Ishikawa (cell line): ENCODE measurements at regions not wholly inside any gene's neighbourhood (a gene's known extent, or its start where the extent isn't known, plus 50 kb on each side); places are given as distances from the start of the nearest gene placed in this dataset.

Source experiments
- CEBPB ChIP-seq: IDR thresholded peaks from 2 replicates; pipeline ENCODE4 v1.6.1; 2012
- CREB1 ChIP-seq: IDR thresholded peaks from 2 replicates; pipeline ENCODE4 v1.6.1; 2012; ENCODE audit warnings: low read depth
- EGR1 ChIP-seq: IDR thresholded peaks from 2 replicates; pipeline ENCODE4 v1.6.1; 2012
- EP300 ChIP-seq: IDR thresholded peaks from 2 replicates; pipeline ENCODE4 v1.6.1; 2012; ENCODE audit warnings: borderline replicate concordance
- FOXM1 ChIP-seq: IDR thresholded peaks from 2 replicates; pipeline ENCODE4 v1.6.1; 2012; ENCODE audit warnings: low read depth, borderline replicate concordance
- NFIC ChIP-seq: IDR thresholded peaks from 2 replicates; pipeline ENCODE4 v1.6.1; 2012
- RAD21 ChIP-seq: IDR thresholded peaks from 2 replicates; pipeline ENCODE4 v1.6.1; 2012; ENCODE audit warnings: low read depth
- TAF1 ChIP-seq: IDR thresholded peaks from 2 replicates; pipeline ENCODE4 v1.6.1; 2012; ENCODE audit warnings: low read depth, mild to moderate bottlenecking
- TCF12 ChIP-seq: IDR thresholded peaks from 2 replicates; pipeline ENCODE4 v1.6.1; 2012; ENCODE audit warnings: low read depth
- TEAD4 ChIP-seq: IDR thresholded peaks from 2 replicates; pipeline ENCODE4 v1.6.1; 2012
- YY1 ChIP-seq: IDR thresholded peaks from 2 replicates; pipeline ENCODE4 v1.6.1; 2012; ENCODE audit warnings: low read depth
- ZBTB7A ChIP-seq: IDR thresholded peaks from 2 replicates; pipeline ENCODE4 v1.6.1; 2012; ENCODE audit warnings: low read depth
- TF ChIP-seq, protein P1 (sequence below): IDR thresholded peaks from 2 replicates; pipeline ENCODE4 v1.6.1; 2012; ENCODE audit warnings: low read depth, mild to moderate bottlenecking
- TF ChIP-seq, protein P2 (sequence below): IDR thresholded peaks from 2 replicates; pipeline ENCODE4 v1.6.1; 2012
- TF ChIP-seq, protein P3 (sequence below): IDR thresholded peaks from 2 replicates; pipeline ENCODE4 v1.6.1; 2012

DNA sequence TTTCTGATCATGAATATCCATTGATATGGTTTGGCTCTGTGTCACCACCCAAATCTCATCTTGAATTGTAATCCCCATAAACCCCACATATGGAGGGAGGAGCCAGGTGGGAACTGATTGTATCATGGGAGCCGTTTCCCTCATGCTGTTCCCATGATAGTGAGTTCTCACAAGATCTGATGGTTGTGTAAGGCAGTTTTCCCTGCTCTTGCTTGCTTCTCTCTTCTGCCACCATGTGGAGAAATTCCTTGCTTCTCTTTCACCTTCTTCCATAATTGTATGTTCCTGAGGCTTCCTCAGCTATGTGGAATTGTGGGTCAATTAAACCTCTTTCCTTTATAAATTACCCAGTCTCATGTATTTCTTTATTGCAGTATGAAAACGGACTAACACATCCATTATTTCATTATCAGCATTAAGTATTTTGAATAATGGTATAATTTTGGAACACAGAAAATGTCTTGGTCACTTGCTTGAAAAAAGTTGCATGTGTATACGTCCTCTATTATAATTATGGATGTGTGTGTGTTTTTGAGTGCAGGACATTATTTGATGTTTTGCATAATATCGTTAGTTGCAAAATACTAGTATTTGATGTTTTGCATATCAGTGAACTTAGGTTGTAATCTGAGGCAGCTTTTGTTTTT lies 334.6 kb downstream of the PCDH10 start:
- no peak for TF ChIP-seq CEBPB
- TF ChIP-seq RAD21 = peak; percentile 67

DNA sequence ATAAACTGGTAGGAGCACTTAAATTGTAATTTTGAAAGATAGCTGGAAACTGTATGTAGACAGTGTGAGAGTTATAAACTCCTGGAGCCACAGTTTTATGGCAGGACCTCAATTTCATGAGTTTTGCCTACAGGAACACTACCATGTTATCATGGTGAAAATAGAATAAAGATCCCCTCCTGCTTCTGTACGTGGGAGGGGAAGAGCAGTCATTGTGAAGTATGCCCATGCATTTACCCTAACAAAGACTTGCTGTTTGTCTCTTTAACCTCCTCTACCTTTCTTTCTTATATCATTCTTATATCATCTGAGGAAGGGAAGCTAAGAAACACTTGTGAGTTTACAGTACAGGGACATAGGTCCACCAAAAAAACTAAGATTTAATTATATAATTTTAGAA lies 327.0 kb downstream of the PCDH10 start:
- TF ChIP-seq NFIC (no peak), CEBPB (no peak)

DNA sequence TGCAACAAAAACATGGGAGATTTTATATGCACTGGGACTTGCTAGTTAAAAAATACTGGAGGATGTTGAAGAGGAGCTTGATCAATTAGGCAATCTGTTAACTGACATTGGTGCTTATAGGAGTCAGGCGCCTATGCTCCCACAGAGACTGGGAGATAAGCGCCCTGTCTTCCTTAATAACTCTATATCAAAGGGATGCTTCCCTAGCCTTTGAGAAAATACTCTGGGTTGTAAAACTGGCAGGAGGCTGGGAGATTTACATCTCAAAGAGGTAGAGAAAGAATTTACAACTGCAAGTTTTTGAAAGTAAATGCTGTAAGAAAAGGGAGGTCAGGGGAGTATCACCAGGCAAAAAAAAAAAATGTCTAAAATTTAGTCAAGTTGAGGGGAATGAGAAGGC lies 325.4 kb downstream of the PCDH10 start:
- no peak for TF ChIP-seq YY1
- TF ChIP-seq NFIC = no peak
- TF ChIP-seq, protein P1, sequence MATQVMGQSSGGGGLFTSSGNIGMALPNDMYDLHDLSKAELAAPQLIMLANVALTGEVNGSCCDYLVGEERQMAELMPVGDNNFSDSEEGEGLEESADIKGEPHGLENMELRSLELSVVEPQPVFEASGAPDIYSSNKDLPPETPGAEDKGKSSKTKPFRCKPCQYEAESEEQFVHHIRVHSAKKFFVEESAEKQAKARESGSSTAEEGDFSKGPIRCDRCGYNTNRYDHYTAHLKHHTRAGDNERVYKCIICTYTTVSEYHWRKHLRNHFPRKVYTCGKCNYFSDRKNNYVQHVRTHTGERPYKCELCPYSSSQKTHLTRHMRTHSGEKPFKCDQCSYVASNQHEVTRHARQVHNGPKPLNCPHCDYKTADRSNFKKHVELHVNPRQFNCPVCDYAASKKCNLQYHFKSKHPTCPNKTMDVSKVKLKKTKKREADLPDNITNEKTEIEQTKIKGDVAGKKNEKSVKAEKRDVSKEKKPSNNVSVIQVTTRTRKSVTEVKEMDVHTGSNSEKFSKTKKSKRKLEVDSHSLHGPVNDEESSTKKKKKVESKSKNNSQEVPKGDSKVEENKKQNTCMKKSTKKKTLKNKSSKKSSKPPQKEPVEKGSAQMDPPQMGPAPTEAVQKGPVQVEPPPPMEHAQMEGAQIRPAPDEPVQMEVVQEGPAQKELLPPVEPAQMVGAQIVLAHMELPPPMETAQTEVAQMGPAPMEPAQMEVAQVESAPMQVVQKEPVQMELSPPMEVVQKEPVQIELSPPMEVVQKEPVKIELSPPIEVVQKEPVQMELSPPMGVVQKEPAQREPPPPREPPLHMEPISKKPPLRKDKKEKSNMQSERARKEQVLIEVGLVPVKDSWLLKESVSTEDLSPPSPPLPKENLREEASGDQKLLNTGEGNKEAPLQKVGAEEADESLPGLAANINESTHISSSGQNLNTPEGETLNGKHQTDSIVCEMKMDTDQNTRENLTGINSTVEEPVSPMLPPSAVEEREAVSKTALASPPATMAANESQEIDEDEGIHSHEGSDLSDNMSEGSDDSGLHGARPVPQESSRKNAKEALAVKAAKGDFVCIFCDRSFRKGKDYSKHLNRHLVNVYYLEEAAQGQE = no peak
- no peak for TF ChIP-seq ZBTB7A
- TF ChIP-seq TAF1 = no peak
- no peak for TF ChIP-seq RAD21
- TF ChIP-seq TCF12 = no peak
- TF ChIP-seq, protein P2, sequence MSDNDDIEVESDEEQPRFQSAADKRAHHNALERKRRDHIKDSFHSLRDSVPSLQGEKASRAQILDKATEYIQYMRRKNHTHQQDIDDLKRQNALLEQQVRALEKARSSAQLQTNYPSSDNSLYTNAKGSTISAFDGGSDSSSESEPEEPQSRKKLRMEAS = no peak
- TF ChIP-seq CEBPB = no peak
- no peak for TF ChIP-seq FOXM1
- no peak for TF ChIP-seq EP300
- TF ChIP-seq CREB1 = no peak
- TF ChIP-seq, protein P3, sequence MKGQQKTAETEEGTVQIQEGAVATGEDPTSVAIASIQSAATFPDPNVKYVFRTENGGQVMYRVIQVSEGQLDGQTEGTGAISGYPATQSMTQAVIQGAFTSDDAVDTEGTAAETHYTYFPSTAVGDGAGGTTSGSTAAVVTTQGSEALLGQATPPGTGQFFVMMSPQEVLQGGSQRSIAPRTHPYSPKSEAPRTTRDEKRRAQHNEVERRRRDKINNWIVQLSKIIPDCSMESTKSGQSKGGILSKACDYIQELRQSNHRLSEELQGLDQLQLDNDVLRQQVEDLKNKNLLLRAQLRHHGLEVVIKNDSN = no peak
- TF ChIP-seq TEAD4 = no peak
- no peak for TF ChIP-seq EGR1

DNA sequence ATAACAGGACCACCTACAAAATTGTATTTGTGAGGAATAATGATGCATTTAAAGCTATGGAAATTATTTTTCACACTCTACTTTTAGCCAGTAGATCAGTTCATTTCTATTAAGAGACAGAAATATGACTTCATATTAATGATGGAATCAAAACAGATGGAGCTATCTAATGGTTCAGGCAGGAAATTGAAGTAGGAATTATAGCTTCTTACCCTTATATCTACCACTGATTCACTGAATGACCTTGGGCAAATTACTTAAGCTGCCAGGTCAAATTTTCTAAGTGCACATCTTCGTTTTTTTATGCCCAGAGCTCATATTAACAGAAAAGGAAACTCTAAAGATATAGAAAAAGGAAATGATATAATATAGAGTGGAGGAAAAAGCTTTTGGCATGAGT lies 323.1 kb downstream of the PCDH10 start:
- TF ChIP-seq RAD21 (no peak), CREB1 (no peak), EP300 (no peak), FOXM1 (no peak), YY1 (no peak), EGR1 (no peak), TCF12 (no peak), NFIC (no peak), ZBTB7A (no peak), CEBPB (no peak), TEAD4 (no peak), TAF1 (no peak)
- TF ChIP-seq, protein P3 = no peak
- TF ChIP-seq, protein P2 = no peak
- TF ChIP-seq, protein P1 = no peak

DNA sequence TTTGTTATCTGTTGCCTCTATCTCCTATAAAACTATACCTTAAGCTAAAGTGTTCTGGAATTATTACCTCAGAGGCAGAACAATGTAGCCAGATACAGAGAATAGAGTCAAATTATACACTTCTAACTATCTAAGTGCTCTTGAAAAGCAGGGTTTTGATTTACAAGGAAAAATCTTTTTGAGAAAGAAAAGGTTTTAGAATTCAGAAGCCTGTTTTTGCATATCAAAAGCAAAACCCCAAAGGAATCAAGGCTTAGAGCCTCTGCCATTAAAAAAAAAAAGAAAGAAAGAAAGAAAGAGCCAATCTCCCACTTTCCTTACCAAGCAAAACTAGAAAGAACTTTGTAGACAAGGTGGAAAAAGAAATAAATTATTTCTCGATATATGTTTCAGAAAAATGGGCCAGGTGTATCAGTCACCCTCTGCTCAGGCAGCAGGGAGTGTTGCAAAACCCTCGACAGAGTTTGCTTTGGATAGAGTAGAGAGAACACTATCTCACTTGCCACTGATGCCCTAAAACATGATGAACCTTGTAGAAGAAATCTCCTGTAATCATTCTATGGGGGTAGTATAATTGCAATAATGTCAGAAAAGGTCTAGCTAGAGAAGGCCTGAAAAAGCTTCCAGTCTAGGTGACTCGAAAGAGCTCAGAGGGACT lies 318.3 kb downstream of the PCDH10 start:
- TF ChIP-seq NFIC (no peak), TAF1 (no peak), YY1 (no peak), FOXM1 (no peak), TCF12 (no peak), CEBPB (no peak), ZBTB7A (no peak), CREB1 (no peak), EP300 (no peak), EGR1 (no peak), RAD21 (no peak), TEAD4 (no peak)
- TF ChIP-seq, protein P3 = no peak
- TF ChIP-seq, protein P2 = no peak
- TF ChIP-seq, protein P1 = no peak
